ENCODE measurements at regions not wholly inside any gene's neighbourhood (a gene's known extent, or its start where the extent isn't known, plus 50 kb on each side); places are given as distances from the start of the nearest gene placed in this dataset.

- TF ChIP-seq CTCF (IDR thresholded peaks at IDR 0.05) (no peak), EP300 (IDR thresholded peaks at IDR 0.05; ENCODE audit: low read depth) (no peak), POLR2A (IDR thresholded peaks at IDR 0.05) (no peak), POLR2AphosphoS5 (IDR thresholded peaks at IDR 0.05) (no peak)
Measured at GRCh38 chr4:132097041-132097440, 1052.1 kb upstream of the PCDH10 start.
